ENCODE measurements at regions not wholly inside any gene's neighbourhood (a gene's known extent, or its start where the extent isn't known, plus 50 kb on each side); places are given as distances from the start of the nearest gene placed in this dataset.
A peak's percentile ranks its signal among the peaks of the same experiment; 100 is the strongest.

GRCh38 chr1:219385787-219386427 lies 212.2 kb downstream of the LYPLAL1 start:
- Histone ChIP-seq H3K36me3 (no peaks in the 10 kb centered on the region), H3K27ac (no peak overlapping the region), H3K4me3 (no peak overlapping the region), H3K4me1 (ENCODE audit: insufficient read depth) (no peaks in the 10 kb centered on the region), H3K9me3 (no peaks in the 10 kb centered on the region), H3K27me3 (no peaks in the 10 kb centered on the region)
- DNase-seq, result peak in 4 of 5 donors; percentile 15 to 35 (median 22)
- TF ChIP-seq CTCF (IDR thresholded peaks at IDR 0.05), result no peak
- TF ChIP-seq POLR2A (IDR thresholded peaks at IDR 0.05), result no peak
- no peak for TF ChIP-seq EP300 (IDR thresholded peaks at IDR 0.05)
- 90 to 94% (median 90%) methylated on average over 3 of the region's 3 CpGs for WGBS, 3 donors
- intact Hi-C loops (cut with DNase I), result no loop called here

DNA sequence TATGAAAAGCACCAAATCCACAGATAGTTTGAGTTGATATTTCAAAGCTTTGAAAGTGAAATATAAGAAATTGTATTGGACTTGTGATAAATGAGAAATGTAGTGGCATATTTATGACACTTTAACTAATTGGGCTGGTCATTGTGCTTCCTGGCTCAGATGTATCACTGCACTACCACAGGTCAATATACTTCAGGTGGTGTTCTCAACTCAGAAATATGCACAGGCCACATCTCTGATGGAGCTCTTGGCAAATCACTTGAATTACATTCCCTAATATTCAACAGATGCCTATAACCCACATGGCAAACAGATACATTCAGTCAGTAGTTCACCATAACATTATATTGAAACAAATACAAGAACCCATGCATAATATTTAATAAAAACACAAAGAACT lies 209.6 kb downstream of the LYPLAL1 start:
- Histone ChIP-seq H3K4me1 (ENCODE audit: insufficient read depth) (no peaks in the 10 kb centered on the region), H3K36me3 (no peaks in the 10 kb centered on the region), H3K9me3 (no peaks in the 10 kb centered on the region), H3K4me3 (no peak overlapping the region), H3K27ac (no peak overlapping the region), H3K27me3 (no peaks in the 10 kb centered on the region)
- intact Hi-C loops (cut with DNase I), result no loop called here
- TF ChIP-seq POLR2A (IDR thresholded peaks at IDR 0.05) (no peak), EP300 (IDR thresholded peaks at IDR 0.05) (no peak), CTCF (IDR thresholded peaks at IDR 0.05) (no peak)
- no peak for DNase-seq

GRCh38 chr1:219381396-219381795 lies 207.7 kb downstream of the LYPLAL1 start:
- intact Hi-C loops (cut with DNase I), result no loop called here
- no peaks in the 10 kb centered on the region for H3K4me1 ChIP-seq (ENCODE audit: insufficient read depth)
- 92 to 98% (median 95%) methylated on average over 1 of the region's 1 CpG for WGBS, 3 donors
- no peaks in the 10 kb centered on the region for H3K36me3 ChIP-seq
- DNase-seq, result no peak
- TF ChIP-seq POLR2A (IDR thresholded peaks at IDR 0.05) (no peak), EP300 (IDR thresholded peaks at IDR 0.05) (no peak)
- H3K4me3 ChIP-seq, result no peak overlapping the region
- no peaks in the 10 kb centered on the region for H3K27me3 ChIP-seq
- no peaks in the 10 kb centered on the region for H3K9me3 ChIP-seq
- H3K27ac ChIP-seq, result no peak overlapping the region

DNA sequence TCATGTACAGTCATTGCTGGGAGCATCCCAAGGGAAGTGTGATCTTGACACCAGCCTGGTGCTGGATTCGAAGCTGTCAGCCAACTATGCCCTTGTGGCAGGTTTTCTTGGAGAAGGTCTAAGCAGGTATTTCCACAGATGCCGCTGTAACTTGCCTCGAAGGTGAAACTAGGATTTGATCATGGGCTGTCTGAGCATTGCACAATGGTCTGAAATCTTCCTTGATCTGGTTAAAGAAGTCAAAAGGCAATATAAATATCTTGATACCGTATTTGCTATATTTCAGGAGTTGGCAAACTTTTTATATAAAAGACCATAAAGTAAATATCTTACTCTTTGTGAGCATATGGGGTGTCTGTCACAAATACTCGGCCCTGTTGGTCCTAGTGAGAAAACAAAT lies 206.8 kb downstream of the LYPLAL1 start:
- Histone ChIP-seq H3K27ac (no peak overlapping the region), H3K36me3 (no peaks in the 10 kb centered on the region), H3K9me3 (no peaks in the 10 kb centered on the region), H3K27me3 (no peaks in the 10 kb centered on the region), H3K4me1 (ENCODE audit: insufficient read depth) (no peaks in the 10 kb centered on the region), H3K4me3 (no peak overlapping the region)
- intact Hi-C loops (cut with DNase I), result no loop called here
- WGBS, 3 donors, result 75 to 93% (median 92%) methylated on average over 5 of the region's 5 CpGs
- no peak for DNase-seq
- no peak for TF ChIP-seq CTCF (IDR thresholded peaks at IDR 0.05)

- Histone ChIP-seq H3K27ac (no peak overlapping the region), H3K9me3 (no peaks in the 10 kb centered on the region), H3K27me3 (no peaks in the 10 kb centered on the region), H3K4me3 (no peak overlapping the region), H3K4me1 (ENCODE audit: insufficient read depth) (no peaks in the 10 kb centered on the region), H3K36me3 (no peaks in the 10 kb centered on the region)
- no peak for DNase-seq
- 75 to 77% (median 75%) methylated on average over 2 of the region's 2 CpGs for WGBS, 3 donors
- intact Hi-C loops (cut with DNase I), result no loop called here
- TF ChIP-seq CTCF (IDR thresholded peaks at IDR 0.05), result no peak
- no peak for TF ChIP-seq EP300 (IDR thresholded peaks at IDR 0.05)
- TF ChIP-seq POLR2A (IDR thresholded peaks at IDR 0.05), result no peak
These were observed 206.0 kb downstream of the LYPLAL1 start for GRCh38 chr1:219379691-219380090.
